Calu3 (cell line): ENCODE measurements at regions not wholly inside any gene's neighbourhood (a gene's known extent, or its start where the extent isn't known, plus 50 kb on each side); places are given as distances from the start of the nearest gene placed in this dataset.

Experiments
- BruUV-seq: library from RNA; stranded (reverse); fragments of 400-500 nt; replicated peaks from 2 replicates; lab custom pipeline; 2021; lab: Mats Ljungman, UMichigan
- CTCF ChIA-PET: fragments of 300-600 bp; sonication (Branson Sonifier 250); formaldehyde crosslinking; loops from one replicate; lab custom pipeline; 2022; ENCODE audit warnings: antibody characterized with exemption; lab: Charles Lee
- DNase-seq: peaks from one replicate; pipeline ENCODE4 v3.0.0; 2022
- H3K27ac Mint-ChIP-seq: one replicate; pipeline ENCODE4 v1.8.0; 2022; ENCODE audit warnings: mixed read lengths; ENCODE audit not compliant: unreplicated experiment
- H3K27me3 Mint-ChIP-seq: one replicate; pipeline ENCODE4 v1.8.0; 2022; ENCODE audit warnings: mixed read lengths; ENCODE audit not compliant: unreplicated experiment
- H3K36me3 Mint-ChIP-seq: one replicate; pipeline ENCODE4 v1.8.0; 2022; ENCODE audit warnings: mild to moderate bottlenecking, moderate library complexity, mixed read lengths; ENCODE audit not compliant: insufficient read depth, unreplicated experiment
- H3K4me1 Mint-ChIP-seq: one replicate; pipeline ENCODE4 v1.8.0; 2022; ENCODE audit warnings: mild to moderate bottlenecking, low read depth, mixed read lengths; ENCODE audit not compliant: unreplicated experiment
- H3K4me3 Mint-ChIP-seq: one replicate; pipeline ENCODE4 v1.8.0; 2022; ENCODE audit warnings: mild to moderate bottlenecking, low read depth, moderate library complexity, mixed read lengths; ENCODE audit not compliant: unreplicated experiment
- H3K9me3 Mint-ChIP-seq: one replicate; pipeline ENCODE4 v1.8.0; 2022; ENCODE audit warnings: low read depth, mixed read lengths; ENCODE audit not compliant: unreplicated experiment
- CTCF ChIP-seq: fragments of 200-600 bp; IDR thresholded peaks from one replicate; pipeline ENCODE4 v1.8.0; 2022; ENCODE audit warnings: antibody characterized with exemption; ENCODE audit not compliant: unreplicated experiment
- intact Hi-C: fragments of 100-400 bp; cut with micrococcal nuclease; formaldehyde crosslinking; loops from one replicate; pipeline ENCODE4 v1.10.0; 2022; ENCODE audit not compliant: unreplicated experiment

- CTCF ChIA-PET: interaction anchor here (0.8 to 2.0 kb wide), 8 partner anchors 11 to 464 kb away, joined by 3 to 7 read pairs (median 6); no protein-coding TSS in a partner anchor
- peak; percentile 74 for DNase-seq
- TF ChIP-seq CTCF: no peak
- TSS peak; percentile 98 for BruUV-seq
- Mint-ChIP-seq H3K4me1 (peaks cover 8% of the 10 kb centered on the region), H3K9me3 (no peaks in the 10 kb centered on the region), H3K4me3 (peak overlapping the region; percentile 51), H3K27me3 (no peaks in the 10 kb centered on the region), H3K27ac (peak overlapping the region; percentile 92), H3K36me3 (no peaks in the 10 kb centered on the region)
- intact Hi-C loops: loop anchor here (10.0 kb wide), 2 partner anchors 371 to 581 kb away; partner anchors contain the start of gene HMGB1
Measured at GRCh38 chr13:31045286-31046081, 113.0 kb downstream of the TEX26 start.

- H3K4me3 Mint-ChIP-seq: no peak overlapping the region
- BruUV-seq: no TSS peak
- H3K9me3 Mint-ChIP-seq: no peaks in the 10 kb centered on the region
- no peaks in the 10 kb centered on the region for H3K27me3 Mint-ChIP-seq
- DNase-seq: peak; percentile 82
- no peaks in the 10 kb centered on the region for H3K36me3 Mint-ChIP-seq
- TF ChIP-seq CTCF: peak; percentile 86
- intact Hi-C loops: loop anchor here (5.0 to 10.0 kb wide), 3 partner anchors 237 to 580 kb away; partner anchors contain the start of gene HMGB1
- H3K4me1 Mint-ChIP-seq: peaks cover 11% of the 10 kb centered on the region
- CTCF ChIA-PET: interaction anchor here (0.6 to 2.0 kb wide), 10 partner anchors 9 to 463 kb away, joined by 3 to 7 read pairs (median 5); no protein-coding TSS in a partner anchor
- peak overlapping the region; percentile 92 for H3K27ac Mint-ChIP-seq
Measured at GRCh38 chr13:31044364-31045285, 112.2 kb downstream of the TEX26 start.

GRCh38 chr13:31043957-31044356 is 111.5 kb downstream of the TEX26 start:
- TF ChIP-seq CTCF: no peak
- H3K27ac Mint-ChIP-seq: no peak overlapping the region
- peaks cover 18% of the 10 kb centered on the region for H3K4me1 Mint-ChIP-seq
- H3K27me3 Mint-ChIP-seq: no peaks in the 10 kb centered on the region
- H3K9me3 Mint-ChIP-seq: peaks cover 4% of the 10 kb centered on the region
- CTCF ChIA-PET: interaction anchor here (1.8 to 2.0 kb wide), 2 partner anchors 13 to 22 kb away, joined by 5 to 6 read pairs; no protein-coding TSS in a partner anchor
- H3K4me3 Mint-ChIP-seq: no peak overlapping the region
- DNase-seq: no peak
- no peaks in the 10 kb centered on the region for H3K36me3 Mint-ChIP-seq
- intact Hi-C loops: loop anchor here (5.0 to 10.0 kb wide), 3 partner anchors 237 to 579 kb away; partner anchors contain the start of gene HMGB1
- BruUV-seq: no TSS peak
